Right atrium auricular region (tissue), 2 donors: ENCODE measurements at regions not wholly inside any gene's neighbourhood (a gene's known extent, or its start where the extent isn't known, plus 50 kb on each side); places are given as distances from the start of the nearest gene placed in this dataset.

Experiments used
- DNase-seq: peaks from one replicate; pipeline ENCODE4 v3.0.0-alpha.2; 2019; ENCODE audit warnings: low spot score
- H3K27ac ChIP-seq, 2 donors: fragments of 200-600 bp; sonication (generic); 1 replicate in 1 of 2; 2 replicates in 1 of 2; pipeline ENCODE4 v1.5.1; 2016 to 2019
- H3K27me3 ChIP-seq, 2 donors: fragments of 200-600 bp; sonication (generic); one replicate each; pipeline versions ENCODE4 v1.5.1 to v1.6.0; 2017 to 2019
- H3K36me3 ChIP-seq: fragments of 200-600 bp; sonication (generic); one replicate; pipeline ENCODE4 v1.5.1; 2016
- H3K4me1 ChIP-seq, 2 donors: fragments of 200-600 bp; sonication (generic); one replicate each; pipeline versions ENCODE4 v1.5.1 to v1.6.0; 2017 to 2019
- H3K4me3 ChIP-seq, 2 donors: fragments of 200-600 bp; sonication (generic); 1 replicate in 1 of 2; 2 replicates in 1 of 2; pipeline ENCODE4 v1.5.1; 2017 to 2019; ENCODE audit warnings: mild to moderate bottlenecking in 1 of 2, moderate library complexity in 1 of 2
- H3K9me3 ChIP-seq, 2 donors: fragments of 200-600 bp; sonication (generic); one replicate each; pipeline ENCODE4 v1.5.1; 2019
- TF ChIP-seq, protein P1 (sequence below), 2 donors: fragments of 200-600 bp; sonication (generic); IDR thresholded peaks; one replicate each; pipeline ENCODE4 v1.5.1; 2019; ENCODE audit warnings: antibody characterized with exemption in 2 of 2

DNA sequence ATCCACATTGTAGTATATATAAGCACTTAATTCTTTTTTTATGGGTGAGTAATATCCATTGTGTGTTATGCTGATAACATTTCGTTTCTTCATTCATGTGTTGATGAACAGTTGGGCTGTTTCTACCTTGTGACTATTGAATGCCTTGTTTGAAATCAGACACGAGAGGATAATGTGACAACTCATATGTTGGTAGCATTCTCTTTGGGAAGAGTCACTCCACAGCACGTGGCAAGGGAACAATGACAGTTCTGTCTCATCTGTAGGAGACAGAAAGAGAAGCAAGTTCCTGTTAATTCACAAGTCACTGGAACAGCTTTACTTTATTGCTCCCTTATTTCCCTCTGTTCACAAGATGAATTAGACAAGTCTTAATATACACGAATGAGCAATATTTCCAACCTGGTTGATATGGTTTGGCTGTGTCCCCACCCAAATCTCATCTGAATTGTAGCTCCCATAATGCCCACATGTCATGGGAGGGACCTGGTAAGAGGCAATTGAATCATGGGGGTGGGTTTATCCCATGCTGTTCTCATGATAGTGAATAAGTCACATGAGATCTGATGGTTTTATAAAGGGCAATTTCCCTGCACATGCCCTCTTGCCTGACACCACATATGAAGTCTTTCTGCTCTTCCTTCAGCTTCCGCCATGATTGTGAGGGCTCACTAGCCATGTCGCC, 125.3 kb downstream of the SEC23IP start:
- no peak overlapping the region for H3K27ac ChIP-seq
- no peak overlapping the region for H3K4me3 ChIP-seq
- H3K36me3 ChIP-seq = no peaks in the 10 kb centered on the region
- H3K4me1 ChIP-seq = no peaks in the 10 kb centered on the region
- no peaks in the 10 kb centered on the region for H3K27me3 ChIP-seq
- TF ChIP-seq, protein P1, sequence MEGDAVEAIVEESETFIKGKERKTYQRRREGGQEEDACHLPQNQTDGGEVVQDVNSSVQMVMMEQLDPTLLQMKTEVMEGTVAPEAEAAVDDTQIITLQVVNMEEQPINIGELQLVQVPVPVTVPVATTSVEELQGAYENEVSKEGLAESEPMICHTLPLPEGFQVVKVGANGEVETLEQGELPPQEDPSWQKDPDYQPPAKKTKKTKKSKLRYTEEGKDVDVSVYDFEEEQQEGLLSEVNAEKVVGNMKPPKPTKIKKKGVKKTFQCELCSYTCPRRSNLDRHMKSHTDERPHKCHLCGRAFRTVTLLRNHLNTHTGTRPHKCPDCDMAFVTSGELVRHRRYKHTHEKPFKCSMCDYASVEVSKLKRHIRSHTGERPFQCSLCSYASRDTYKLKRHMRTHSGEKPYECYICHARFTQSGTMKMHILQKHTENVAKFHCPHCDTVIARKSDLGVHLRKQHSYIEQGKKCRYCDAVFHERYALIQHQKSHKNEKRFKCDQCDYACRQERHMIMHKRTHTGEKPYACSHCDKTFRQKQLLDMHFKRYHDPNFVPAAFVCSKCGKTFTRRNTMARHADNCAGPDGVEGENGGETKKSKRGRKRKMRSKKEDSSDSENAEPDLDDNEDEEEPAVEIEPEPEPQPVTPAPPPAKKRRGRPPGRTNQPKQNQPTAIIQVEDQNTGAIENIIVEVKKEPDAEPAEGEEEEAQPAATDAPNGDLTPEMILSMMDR (IDR thresholded peaks at IDR 0.05) = no peak
- DNase-seq = no peak
- H3K9me3 ChIP-seq = no peaks in the 10 kb centered on the region

DNA sequence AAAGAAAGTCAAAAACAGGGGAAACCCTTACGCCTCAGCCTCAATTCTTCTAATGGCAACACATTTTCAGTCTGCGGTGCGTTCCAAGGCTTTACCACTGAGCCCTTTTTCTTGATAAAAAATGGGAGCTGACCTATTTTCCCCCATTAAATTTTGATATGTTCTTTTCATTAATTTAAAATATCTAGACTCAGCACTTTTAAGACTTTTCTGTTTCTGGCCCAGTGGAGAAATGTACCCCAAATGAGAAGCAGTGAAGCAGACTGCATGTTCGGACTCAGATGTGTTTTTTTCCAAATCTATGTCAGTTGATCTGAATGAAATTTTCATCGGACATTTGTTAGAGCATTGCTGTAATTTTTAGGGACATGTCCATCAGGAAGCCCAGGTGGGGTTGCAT, 126.2 kb downstream of the SEC23IP start:
- Histone ChIP-seq H3K9me3 (no peaks in the 10 kb centered on the region), H3K4me1 (no peaks in the 10 kb centered on the region), H3K4me3 (no peak overlapping the region), H3K27ac (no peak overlapping the region), H3K27me3 (no peaks in the 10 kb centered on the region), H3K36me3 (no peaks in the 10 kb centered on the region)
- no peak for DNase-seq
- TF ChIP-seq, protein P1 (IDR thresholded peaks at IDR 0.05) = no peak

DNA sequence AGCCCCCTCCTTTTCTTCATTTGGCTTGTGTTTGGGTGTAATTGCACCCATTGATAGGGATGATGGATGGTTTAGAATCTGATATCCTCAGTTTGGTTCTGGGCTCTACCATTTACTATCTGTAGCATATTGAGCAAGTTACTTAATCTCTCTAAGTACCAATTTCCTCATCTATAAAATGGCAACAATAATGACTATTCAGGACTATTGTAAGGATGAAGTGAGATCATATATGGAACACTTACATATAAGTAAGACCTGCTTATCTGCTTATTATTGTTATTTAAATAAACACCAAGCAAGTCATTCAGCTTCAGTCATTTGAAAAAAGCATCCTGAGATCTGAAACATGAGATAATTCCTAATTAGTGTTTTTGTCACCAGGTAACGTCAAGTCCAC, 127.0 kb downstream of the SEC23IP start:
- no peaks in the 10 kb centered on the region for H3K4me1 ChIP-seq
- no peak for DNase-seq
- H3K27me3 ChIP-seq = no peaks in the 10 kb centered on the region
- H3K27ac ChIP-seq = no peak overlapping the region
- H3K4me3 ChIP-seq = no peak overlapping the region
- H3K9me3 ChIP-seq = no peaks in the 10 kb centered on the region
- TF ChIP-seq, protein P1 (IDR thresholded peaks at IDR 0.05) = no peak
- no peaks in the 10 kb centered on the region for H3K36me3 ChIP-seq

DNA sequence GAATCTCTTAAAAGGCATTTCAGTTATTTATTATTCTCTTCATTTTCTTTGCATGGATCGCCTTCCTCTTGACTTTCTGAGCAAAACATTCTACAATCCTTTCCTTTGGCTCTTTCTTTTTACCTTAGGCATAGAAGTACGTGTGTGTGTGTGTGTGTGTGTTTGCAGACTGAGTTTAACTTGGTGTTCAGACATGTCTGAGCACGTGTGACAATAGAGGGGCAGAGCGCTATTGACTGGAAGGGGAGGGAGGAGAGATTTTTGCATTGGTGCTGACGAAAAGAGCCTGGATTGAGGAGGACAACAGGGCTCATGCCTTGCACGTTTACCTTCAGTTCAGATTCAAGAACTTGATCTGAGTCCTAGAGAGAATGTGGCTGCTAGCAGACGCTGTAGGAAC, 129.8 kb downstream of the SEC23IP start:
- no peaks in the 10 kb centered on the region for H3K4me1 ChIP-seq
- TF ChIP-seq, protein P1 (IDR thresholded peaks at IDR 0.05) = no peak
- H3K27me3 ChIP-seq = no peaks in the 10 kb centered on the region
- no peaks in the 10 kb centered on the region for H3K9me3 ChIP-seq
- H3K4me3 ChIP-seq = no peak overlapping the region
- DNase-seq = no peak
- H3K36me3 ChIP-seq = no peaks in the 10 kb centered on the region
- H3K27ac ChIP-seq = no peak overlapping the region

- Histone ChIP-seq H3K27ac (no peak overlapping the region), H3K9me3 (no peaks in the 10 kb centered on the region), H3K4me1 (no peaks in the 10 kb centered on the region), H3K4me3 (no peak overlapping the region), H3K36me3 (no peaks in the 10 kb centered on the region), H3K27me3 (no peaks in the 10 kb centered on the region)
- TF ChIP-seq, protein P1 (IDR thresholded peaks at IDR 0.05) = no peak
- DNase-seq = no peak
Measured at GRCh38 chr10:120034236-120034635, 141.7 kb downstream of the SEC23IP start.

DNA sequence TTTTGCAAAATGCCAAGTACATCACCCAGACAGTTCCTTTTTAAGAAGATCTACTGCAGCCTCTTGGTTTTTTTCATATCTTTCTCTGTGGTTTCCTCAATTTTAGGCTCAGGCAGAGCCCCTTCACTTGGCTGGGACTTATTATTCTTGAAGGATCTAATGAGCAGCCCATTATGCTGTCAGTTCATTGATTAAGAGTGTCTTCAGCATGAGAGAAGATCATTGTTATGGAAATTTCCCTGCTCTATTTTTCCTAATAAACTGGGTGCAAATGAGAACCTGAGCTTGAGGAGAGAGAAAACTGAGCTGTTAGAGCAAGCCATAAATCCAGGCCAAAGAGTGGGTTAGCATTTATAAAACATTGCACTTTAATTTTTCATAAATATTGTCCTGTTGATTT, 146.5 kb downstream of the SEC23IP start:
- no peak for DNase-seq
- no peaks in the 10 kb centered on the region for H3K36me3 ChIP-seq
- H3K4me3 ChIP-seq = no peak overlapping the region
- TF ChIP-seq, protein P1 (IDR thresholded peaks at IDR 0.05) = no peak
- no peak overlapping the region for H3K27ac ChIP-seq
- no peaks in the 10 kb centered on the region for H3K9me3 ChIP-seq
- H3K27me3 ChIP-seq = no peaks in the 10 kb centered on the region
- no peaks in the 10 kb centered on the region for H3K4me1 ChIP-seq
